SK-N-SH (cell line): ENCODE measurements at regions not wholly inside any gene's neighbourhood (a gene's known extent, or its start where the extent isn't known, plus 50 kb on each side); places are given as distances from the start of the nearest gene placed in this dataset.

Source experiments
- CHD2 ChIP-seq: fragments of 150-350 bp; IDR thresholded peaks from 2 replicates; pipeline ENCODE4 v1.6.1; 2018; ENCODE audit warnings: low read length; ENCODE audit not compliant: partially characterized antibody
- JUND ChIP-seq: IDR thresholded peaks from 2 replicates; pipeline ENCODE4 v1.4.0; 2012
- POLR2AphosphoS5 ChIP-seq: IDR thresholded peaks from 2 replicates; pipeline ENCODE4 v1.6.1; 2012; ENCODE audit warnings: low read depth, low read length
- TEAD4 ChIP-seq: IDR thresholded peaks from 2 replicates; pipeline ENCODE4 v1.4.0; 2012; ENCODE audit warnings: mild to moderate bottlenecking, borderline replicate concordance; ENCODE audit not compliant: insufficient read depth
- TF ChIP-seq, protein P1 (sequence below): fragments of 200-600 bp; sonication (generic); IDR thresholded peaks from 2 replicates; pipeline ENCODE4 v1.6.1; 2017; ENCODE audit warnings: antibody characterized with exemption, mild to moderate bottlenecking, moderate library complexity
- TF ChIP-seq, protein P2 (sequence below): IDR thresholded peaks from 2 replicates; pipeline ENCODE4 v1.6.1; 2012; ENCODE audit warnings: mild to moderate bottlenecking, low read depth, low read length, moderate library complexity

DNA sequence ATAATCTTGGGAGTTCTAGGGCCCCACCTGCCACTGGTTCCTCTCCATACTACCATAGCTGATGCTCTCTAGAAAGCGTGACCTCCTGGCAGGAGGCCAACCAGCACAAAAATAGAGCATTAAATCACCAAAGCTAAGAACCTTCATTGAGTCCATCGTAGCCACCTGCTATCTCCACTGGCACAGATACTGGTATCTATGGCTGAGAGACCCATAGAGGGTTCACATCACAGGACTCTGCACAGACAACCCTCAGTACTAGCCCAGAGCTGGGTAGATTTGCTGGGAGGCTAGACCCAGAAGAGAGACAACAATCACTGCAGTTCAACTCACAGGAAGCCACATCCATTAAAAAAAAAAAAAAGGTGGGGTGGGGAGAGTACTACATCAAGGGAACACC lies 509.1 kb downstream of the DTWD2 start:
- TF ChIP-seq POLR2AphosphoS5 (no peak), JUND (no peak), TEAD4 (no peak), CHD2 (no peak)
- TF ChIP-seq, protein P1, sequence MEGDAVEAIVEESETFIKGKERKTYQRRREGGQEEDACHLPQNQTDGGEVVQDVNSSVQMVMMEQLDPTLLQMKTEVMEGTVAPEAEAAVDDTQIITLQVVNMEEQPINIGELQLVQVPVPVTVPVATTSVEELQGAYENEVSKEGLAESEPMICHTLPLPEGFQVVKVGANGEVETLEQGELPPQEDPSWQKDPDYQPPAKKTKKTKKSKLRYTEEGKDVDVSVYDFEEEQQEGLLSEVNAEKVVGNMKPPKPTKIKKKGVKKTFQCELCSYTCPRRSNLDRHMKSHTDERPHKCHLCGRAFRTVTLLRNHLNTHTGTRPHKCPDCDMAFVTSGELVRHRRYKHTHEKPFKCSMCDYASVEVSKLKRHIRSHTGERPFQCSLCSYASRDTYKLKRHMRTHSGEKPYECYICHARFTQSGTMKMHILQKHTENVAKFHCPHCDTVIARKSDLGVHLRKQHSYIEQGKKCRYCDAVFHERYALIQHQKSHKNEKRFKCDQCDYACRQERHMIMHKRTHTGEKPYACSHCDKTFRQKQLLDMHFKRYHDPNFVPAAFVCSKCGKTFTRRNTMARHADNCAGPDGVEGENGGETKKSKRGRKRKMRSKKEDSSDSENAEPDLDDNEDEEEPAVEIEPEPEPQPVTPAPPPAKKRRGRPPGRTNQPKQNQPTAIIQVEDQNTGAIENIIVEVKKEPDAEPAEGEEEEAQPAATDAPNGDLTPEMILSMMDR: no peak
- TF ChIP-seq, protein P2, sequence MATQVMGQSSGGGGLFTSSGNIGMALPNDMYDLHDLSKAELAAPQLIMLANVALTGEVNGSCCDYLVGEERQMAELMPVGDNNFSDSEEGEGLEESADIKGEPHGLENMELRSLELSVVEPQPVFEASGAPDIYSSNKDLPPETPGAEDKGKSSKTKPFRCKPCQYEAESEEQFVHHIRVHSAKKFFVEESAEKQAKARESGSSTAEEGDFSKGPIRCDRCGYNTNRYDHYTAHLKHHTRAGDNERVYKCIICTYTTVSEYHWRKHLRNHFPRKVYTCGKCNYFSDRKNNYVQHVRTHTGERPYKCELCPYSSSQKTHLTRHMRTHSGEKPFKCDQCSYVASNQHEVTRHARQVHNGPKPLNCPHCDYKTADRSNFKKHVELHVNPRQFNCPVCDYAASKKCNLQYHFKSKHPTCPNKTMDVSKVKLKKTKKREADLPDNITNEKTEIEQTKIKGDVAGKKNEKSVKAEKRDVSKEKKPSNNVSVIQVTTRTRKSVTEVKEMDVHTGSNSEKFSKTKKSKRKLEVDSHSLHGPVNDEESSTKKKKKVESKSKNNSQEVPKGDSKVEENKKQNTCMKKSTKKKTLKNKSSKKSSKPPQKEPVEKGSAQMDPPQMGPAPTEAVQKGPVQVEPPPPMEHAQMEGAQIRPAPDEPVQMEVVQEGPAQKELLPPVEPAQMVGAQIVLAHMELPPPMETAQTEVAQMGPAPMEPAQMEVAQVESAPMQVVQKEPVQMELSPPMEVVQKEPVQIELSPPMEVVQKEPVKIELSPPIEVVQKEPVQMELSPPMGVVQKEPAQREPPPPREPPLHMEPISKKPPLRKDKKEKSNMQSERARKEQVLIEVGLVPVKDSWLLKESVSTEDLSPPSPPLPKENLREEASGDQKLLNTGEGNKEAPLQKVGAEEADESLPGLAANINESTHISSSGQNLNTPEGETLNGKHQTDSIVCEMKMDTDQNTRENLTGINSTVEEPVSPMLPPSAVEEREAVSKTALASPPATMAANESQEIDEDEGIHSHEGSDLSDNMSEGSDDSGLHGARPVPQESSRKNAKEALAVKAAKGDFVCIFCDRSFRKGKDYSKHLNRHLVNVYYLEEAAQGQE: no peak
